Astrocyte of the spinal cord (primary cell): ENCODE measurements at regions not wholly inside any gene's neighbourhood (a gene's known extent, or its start where the extent isn't known, plus 50 kb on each side); places are given as distances from the start of the nearest gene placed in this dataset.

ENCODE experiments used
- DNase-seq: peaks from one replicate; pipeline ENCODE4 v3.0.0; 2011; ENCODE audit warnings: low read depth, low spot score
- H3K4me3 ChIP-seq: 2 replicates; pipeline ENCODE4 v1.5.1; 2011; ENCODE audit warnings: low read depth, mild to moderate bottlenecking, low read length, moderate library complexity
- in situ Hi-C: cut with HindIII; loops from 2 replicates; pipeline ENCODE4 v1.10.0; 2017; ENCODE audit warnings: low sequenced_read_pairs
- TF ChIP-seq, protein P1 (sequence below): IDR thresholded peaks from 2 replicates; pipeline ENCODE4 v1.5.1; 2012; ENCODE audit warnings: low read depth, mild to moderate bottlenecking, low read length, inconsistent platforms

- TF ChIP-seq, protein P1, sequence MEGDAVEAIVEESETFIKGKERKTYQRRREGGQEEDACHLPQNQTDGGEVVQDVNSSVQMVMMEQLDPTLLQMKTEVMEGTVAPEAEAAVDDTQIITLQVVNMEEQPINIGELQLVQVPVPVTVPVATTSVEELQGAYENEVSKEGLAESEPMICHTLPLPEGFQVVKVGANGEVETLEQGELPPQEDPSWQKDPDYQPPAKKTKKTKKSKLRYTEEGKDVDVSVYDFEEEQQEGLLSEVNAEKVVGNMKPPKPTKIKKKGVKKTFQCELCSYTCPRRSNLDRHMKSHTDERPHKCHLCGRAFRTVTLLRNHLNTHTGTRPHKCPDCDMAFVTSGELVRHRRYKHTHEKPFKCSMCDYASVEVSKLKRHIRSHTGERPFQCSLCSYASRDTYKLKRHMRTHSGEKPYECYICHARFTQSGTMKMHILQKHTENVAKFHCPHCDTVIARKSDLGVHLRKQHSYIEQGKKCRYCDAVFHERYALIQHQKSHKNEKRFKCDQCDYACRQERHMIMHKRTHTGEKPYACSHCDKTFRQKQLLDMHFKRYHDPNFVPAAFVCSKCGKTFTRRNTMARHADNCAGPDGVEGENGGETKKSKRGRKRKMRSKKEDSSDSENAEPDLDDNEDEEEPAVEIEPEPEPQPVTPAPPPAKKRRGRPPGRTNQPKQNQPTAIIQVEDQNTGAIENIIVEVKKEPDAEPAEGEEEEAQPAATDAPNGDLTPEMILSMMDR, result no peak
- in situ Hi-C loops, result no loop called here
- no peak for DNase-seq
These were observed 89.2 kb downstream of the MICALL2 start for GRCh38 chr7:1369916-1370657.

DNA sequence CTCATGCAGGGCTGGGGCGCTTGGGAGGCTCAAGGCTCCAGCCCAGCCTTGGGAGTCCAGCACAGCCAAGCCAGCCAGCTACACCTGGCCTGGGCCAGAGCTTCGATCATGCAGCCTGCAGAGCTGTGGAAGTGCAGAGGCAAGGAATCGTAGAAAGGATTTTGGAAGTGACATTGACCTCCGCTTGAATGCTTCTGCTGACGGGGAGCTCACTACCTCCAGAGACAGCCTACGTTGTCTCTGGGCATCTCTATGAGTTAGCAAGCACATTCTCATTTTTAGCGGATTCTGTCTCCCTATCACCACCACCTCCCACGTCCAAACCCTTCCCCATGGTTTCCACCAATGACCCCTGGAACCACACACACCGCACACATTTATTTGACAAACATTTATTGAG is 88.5 kb downstream of the MICALL2 start:
- in situ Hi-C loops, result no loop called here
- no peak for DNase-seq
- TF ChIP-seq, protein P1, result no peak
- no peak overlapping the region for H3K4me3 ChIP-seq

More at GRCh38 chr7:1369916-1370657, 89.2 kb downstream of the MICALL2 start:
- no peak overlapping the region for H3K4me3 ChIP-seq

DNA sequence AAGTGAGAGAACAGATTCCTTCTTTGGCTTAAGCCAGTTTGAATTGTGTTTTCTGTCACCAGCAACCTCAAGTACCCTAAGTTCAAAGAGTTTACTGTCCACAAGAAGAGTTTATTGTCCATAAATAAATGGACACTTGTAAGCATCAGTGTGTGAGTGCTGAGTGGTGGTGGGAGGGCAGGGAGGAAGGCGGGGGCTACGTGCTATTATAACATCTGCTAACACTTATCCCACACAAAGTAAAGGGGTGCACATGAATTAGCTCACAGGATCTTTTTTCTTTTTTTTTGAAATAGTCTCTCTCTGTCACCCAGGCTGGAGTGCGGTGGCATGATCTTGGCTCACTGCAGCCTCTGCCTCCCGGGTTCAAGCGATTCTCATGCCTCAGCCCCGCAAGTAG is 87.2 kb downstream of the MICALL2 start:
- in situ Hi-C loops, result no loop called here
- DNase-seq, result no peak
- H3K4me3 ChIP-seq, result no peak overlapping the region
- TF ChIP-seq, protein P1, result no peak

DNA sequence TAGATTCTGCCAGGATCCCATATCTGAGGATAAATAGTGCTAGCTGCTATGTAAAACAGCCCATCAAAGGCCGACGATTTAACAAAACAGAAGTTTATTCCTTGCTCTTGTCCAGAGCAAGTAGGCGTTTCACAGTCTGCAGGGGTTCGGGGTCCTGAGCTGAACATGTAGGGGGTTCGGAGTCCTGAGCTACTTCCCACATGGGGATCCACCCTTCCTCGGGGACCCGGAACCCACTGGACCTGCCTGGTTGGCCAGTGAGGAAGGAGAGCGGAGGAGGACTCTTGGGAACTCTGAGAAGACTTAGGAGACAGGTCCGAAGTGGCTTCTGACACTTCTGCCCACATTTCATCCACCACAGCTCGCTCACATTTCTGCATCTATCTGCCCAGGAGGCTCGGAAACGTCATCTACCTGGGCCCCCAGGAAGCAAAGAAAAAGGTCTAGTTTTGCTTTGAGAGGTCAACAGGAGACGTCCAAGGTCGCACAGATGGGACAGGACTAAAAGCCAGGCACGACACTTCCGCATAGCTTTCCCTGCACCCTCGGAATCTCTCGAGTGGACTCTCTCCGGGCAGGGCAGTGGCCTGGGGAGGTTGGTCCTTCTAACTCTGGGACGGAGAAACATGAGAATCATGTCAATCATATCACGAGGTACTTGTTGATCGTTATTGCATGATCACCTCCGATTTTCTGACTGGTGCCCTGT is 86.4 kb downstream of the MICALL2 start:
- TF ChIP-seq, protein P1, result no peak
- DNase-seq, result no peak
- in situ Hi-C loops, result no loop called here
- H3K4me3 ChIP-seq, result no peak overlapping the region

- TF ChIP-seq, protein P1, result no peak
- in situ Hi-C loops, result no loop called here
- no peak for DNase-seq
- H3K4me3 ChIP-seq, result no peak overlapping the region
These were observed 82.0 kb downstream of the MICALL2 start for GRCh38 chr7:1377111-1377909.

DNA sequence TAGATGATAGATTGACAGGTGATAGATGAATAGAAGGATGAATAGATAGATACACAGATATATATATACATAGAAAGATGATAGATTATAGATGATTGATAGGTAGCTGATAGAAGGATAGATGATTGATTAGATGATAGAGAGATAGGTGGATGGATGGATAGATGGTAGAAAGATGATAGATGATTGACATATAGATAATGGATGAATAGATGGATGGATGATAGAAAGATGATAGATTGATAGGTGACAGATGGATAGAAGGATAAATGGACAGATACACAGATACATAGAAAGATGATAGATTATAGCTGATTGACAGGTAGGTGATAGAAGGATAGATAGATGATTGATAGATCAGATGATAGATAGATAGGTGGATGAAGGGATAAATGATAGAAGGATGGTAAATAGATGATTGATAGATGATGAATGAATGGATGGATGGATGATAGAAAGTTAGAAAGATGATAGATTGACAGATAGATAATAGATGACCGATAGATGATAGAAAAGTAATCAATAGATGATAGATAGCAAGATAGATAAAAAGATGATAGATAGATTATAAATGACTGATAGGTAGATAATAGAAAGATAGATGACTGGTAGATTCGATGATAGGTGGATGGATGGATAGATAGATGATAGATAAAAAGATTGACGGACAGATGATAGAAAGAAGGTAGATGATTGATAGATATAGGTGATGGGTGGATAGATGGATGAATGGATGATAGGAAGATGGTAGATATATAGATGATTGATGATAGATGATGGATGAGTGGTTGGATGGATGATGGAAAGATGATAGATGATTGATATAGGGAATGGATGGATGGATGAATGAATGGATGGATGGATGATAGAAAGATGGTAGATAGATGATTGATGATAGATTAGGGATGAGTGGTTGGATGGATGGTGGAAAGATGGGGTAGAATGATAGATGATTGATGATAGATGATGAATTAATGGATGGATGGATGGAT is 80.4 kb downstream of the MICALL2 start:
- TF ChIP-seq, protein P1, result no peak
- in situ Hi-C loops, result no loop called here
- no peak overlapping the region for H3K4me3 ChIP-seq
- no peak for DNase-seq
